AG08396 (cell line): ENCODE measurements at regions not wholly inside any gene's neighbourhood (a gene's known extent, or its start where the extent isn't known, plus 50 kb on each side); places are given as distances from the start of the nearest gene placed in this dataset.

Experiments used
- DNase-seq: peaks from one replicate; pipeline ENCODE4 v3.0.0; 2012; ENCODE audit warnings: low spot score, mixed read lengths

GRCh38 chrX:129077424-129078170 lies 445.7 kb downstream of the SMARCA1 start:
- DNase-seq, result no peak

GRCh38 chrX:129071390-129071789 lies 451.9 kb downstream of the SMARCA1 start:
- no peak for DNase-seq

GRCh38 chrX:129065895-129066294 lies 457.4 kb downstream of the SMARCA1 start:
- no peak for DNase-seq

- DNase-seq, result no peak
Measured at GRCh38 chrX:129058405-129058804, 464.9 kb downstream of the SMARCA1 start.

GRCh38 chrX:129043138-129043537 lies 480.2 kb downstream of the SMARCA1 start:
- no peak for DNase-seq

- no peak for DNase-seq
Measured at GRCh38 chrX:129041319-129041718, 482.0 kb downstream of the SMARCA1 start.

- DNase-seq, result no peak
Measured at GRCh38 chrX:129040124-129040523, 483.2 kb downstream of the SMARCA1 start.

- DNase-seq, result no peak
Measured at GRCh38 chrX:129039176-129039575, 484.1 kb downstream of the SMARCA1 start.

GRCh38 chrX:129037389-129037788 lies 485.9 kb downstream of the SMARCA1 start:
- DNase-seq, result no peak

GRCh38 chrX:129035180-129035579 lies 488.1 kb downstream of the SMARCA1 start:
- no peak for DNase-seq

GRCh38 chrX:129034196-129034595 lies 489.1 kb downstream of the SMARCA1 start:
- no peak for DNase-seq

GRCh38 chrX:129026202-129026601 lies 497.1 kb downstream of the SMARCA1 start:
- no peak for DNase-seq

- no peak for DNase-seq
Measured at GRCh38 chrX:129025376-129025775, 497.9 kb downstream of the SMARCA1 start.

- no peak for DNase-seq
Measured at GRCh38 chrX:129019412-129019811, 503.9 kb downstream of the SMARCA1 start.

- DNase-seq, result no peak
Measured at GRCh38 chrX:129015381-129015780, 507.9 kb downstream of the SMARCA1 start.

- DNase-seq, result no peak
Measured at GRCh38 chrX:129013574-129013973, 509.7 kb downstream of the SMARCA1 start.

- DNase-seq, result no peak
Measured at GRCh38 chrX:129007631-129008030, 515.7 kb downstream of the SMARCA1 start.

- DNase-seq, result no peak
Measured at GRCh38 chrX:129006491-129006890, 516.8 kb downstream of the SMARCA1 start.

- DNase-seq, result no peak
Measured at GRCh38 chrX:129000797-129001196, 522.5 kb downstream of the SMARCA1 start.

- DNase-seq, result no peak
Measured at GRCh38 chrX:129000018-129000417, 523.3 kb downstream of the SMARCA1 start.

GRCh38 chrX:128992107-128992971 lies 531.0 kb downstream of the SMARCA1 start:
- no peak for DNase-seq

- no peak for DNase-seq
Measured at GRCh38 chrX:128975745-128976144, 547.5 kb downstream of the SMARCA1 start.

GRCh38 chrX:128973033-128973432 lies 550.3 kb downstream of the SMARCA1 start:
- no peak for DNase-seq
